ENCODE measurements at regions not wholly inside any gene's neighbourhood (a gene's known extent, or its start where the extent isn't known, plus 50 kb on each side); places are given as distances from the start of the nearest gene placed in this dataset.
"Not testable (repeated sequence)": the region's sequence is repeated elsewhere in the genome, so short reads cannot be mapped to it uniquely, and the experiment has no call there.

GRCh38 chr7:63291758-63292157, 706.9 kb upstream of the ZNF722 start:
- ATAC-seq; H3K9me3 ChIP-seq (replicated peaks; ENCODE audit: control insufficient read depth, insufficient read depth, low read depth, low read length); H3K9me1 ChIP-seq (ENCODE audit: control insufficient read depth, insufficient read depth, low read length); BruUV-seq (replicated peaks); FAIRE-seq; intact Hi-C loops (cut with micrococcal nuclease); H3K4me1 ChIP-seq (replicated peaks in 1 of 2; ENCODE audit: control insufficient read depth in 2 of 2, insufficient read depth in 2 of 2, low read length in 2 of 2); DNase-seq (ENCODE audit: extremely low read depth in 1 of 4, low spot score in 3 of 4); CTCF ChIA-PET (ENCODE audit: low intra/inter-chr PET ratio); in situ Hi-C loops (cut with MboI); H3K27me3 ChIP-seq (ENCODE audit: control insufficient read depth in 2 of 2, insufficient read depth in 2 of 2, low read length in 2 of 2); H2AFZ ChIP-seq (ENCODE audit: low read depth, low read length); H3K27ac ChIP-seq (ENCODE audit: extremely low read depth, low read depth, low read length); H3K4me2 ChIP-seq (ENCODE audit: insufficient read depth, low read length); H3K79me2 ChIP-seq (ENCODE audit: control insufficient read depth, insufficient read depth, low read length); H3K36me3 ChIP-seq (ENCODE audit: control insufficient read depth, insufficient read depth, low read length); POLR2A ChIA-PET; H3K4me3 ChIP-seq; H4K20me1 ChIP-seq (replicated peaks; ENCODE audit: control insufficient read depth, insufficient read depth, low read length); H3K9ac ChIP-seq (ENCODE audit: insufficient read depth in 1 of 2, low read depth in 2 of 2, low read length in 2 of 2): not testable (repeated sequence)
- peak; percentile 74 for TF ChIP-seq ZNF274 (IDR thresholded peaks at IDR 0.05; ENCODE audit: borderline replicate concordance, low read depth, low read length)
- WGBS (ENCODE audit: insufficient coverage, low coverage, missing lambda C conversion rate): 0% methylated on average over 1 of the region's 2 CpGs

DNA sequence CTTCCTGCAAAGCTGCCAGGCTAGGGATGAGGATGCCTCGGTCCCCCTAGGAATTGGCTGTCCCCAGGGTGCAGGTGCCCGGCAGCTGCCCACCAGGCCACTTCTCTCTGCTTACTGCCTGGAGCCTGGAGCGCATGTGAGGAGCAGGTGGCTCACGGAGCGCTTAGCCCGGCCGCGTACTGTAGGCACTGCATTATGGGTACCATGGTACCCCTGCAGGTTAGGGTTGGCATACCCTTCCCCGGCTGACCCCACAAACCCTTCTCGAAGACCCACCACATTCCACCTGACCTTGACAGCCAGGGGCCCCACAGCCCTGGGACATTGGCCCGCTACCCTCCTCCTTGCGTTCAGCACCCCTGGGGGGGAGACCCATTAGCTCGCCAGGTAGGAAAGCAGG, 681.1 kb upstream of the ZNF722 start:
- WGBS (ENCODE audit: insufficient coverage, low coverage, missing lambda C conversion rate): 16% methylated on average over 7 of the region's 13 CpGs

DNA sequence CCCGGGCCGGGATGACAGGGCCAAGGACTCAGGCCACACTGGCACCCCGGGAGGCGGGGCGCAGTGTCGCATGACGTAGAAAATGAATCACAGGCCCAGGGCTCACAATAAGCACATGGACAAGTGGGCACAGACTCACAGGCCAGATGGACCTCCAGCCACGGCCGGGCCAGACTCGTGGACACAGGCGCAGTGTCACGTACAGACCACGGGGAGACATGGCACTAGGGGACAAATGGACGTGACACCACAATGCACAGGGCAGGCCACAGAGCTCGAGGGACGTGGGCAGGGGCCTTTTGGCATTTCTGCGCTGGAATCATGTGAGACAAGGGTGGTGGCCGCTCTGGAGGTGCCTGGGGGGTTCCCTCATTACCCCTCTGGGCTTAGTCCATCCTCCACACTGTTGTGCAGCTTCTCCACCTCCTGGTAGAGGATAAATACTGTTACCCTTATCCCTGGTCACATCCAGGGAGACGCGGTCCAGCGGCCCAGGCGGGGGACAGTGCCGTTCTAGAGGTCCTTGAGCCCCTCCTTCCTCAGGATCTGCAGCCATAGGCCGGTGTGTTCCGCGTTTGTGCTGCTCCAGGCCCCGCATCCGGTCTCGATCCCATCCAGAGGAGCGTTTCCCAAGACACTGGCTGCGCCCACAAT, 649.8 kb upstream of the ZNF722 start:
- FAIRE-seq; H3K79me2 ChIP-seq (ENCODE audit: control insufficient read depth, insufficient read depth, low read length); ATAC-seq; H2AFZ ChIP-seq (ENCODE audit: low read depth, low read length); intact Hi-C loops (cut with micrococcal nuclease); H3K36me3 ChIP-seq (ENCODE audit: control insufficient read depth, insufficient read depth, low read length); H3K9ac ChIP-seq (ENCODE audit: insufficient read depth in 1 of 2, low read depth in 2 of 2, low read length in 2 of 2); DNase-seq (ENCODE audit: extremely low read depth in 1 of 4, low spot score in 3 of 4); H3K4me1 ChIP-seq (replicated peaks in 1 of 2; ENCODE audit: control insufficient read depth in 2 of 2, insufficient read depth in 2 of 2, low read length in 2 of 2); H3K27me3 ChIP-seq (ENCODE audit: control insufficient read depth in 2 of 2, insufficient read depth in 2 of 2, low read length in 2 of 2); H3K9me1 ChIP-seq (ENCODE audit: control insufficient read depth, insufficient read depth, low read length); H3K4me2 ChIP-seq (ENCODE audit: insufficient read depth, low read length); H4K20me1 ChIP-seq (replicated peaks; ENCODE audit: control insufficient read depth, insufficient read depth, low read length); H3K9me3 ChIP-seq (replicated peaks; ENCODE audit: control insufficient read depth, insufficient read depth, low read depth, low read length); H3K4me3 ChIP-seq; H3K27ac ChIP-seq (ENCODE audit: extremely low read depth, low read depth, low read length); POLR2A ChIA-PET; BruUV-seq (replicated peaks); in situ Hi-C loops (cut with MboI); CTCF ChIA-PET (ENCODE audit: low intra/inter-chr PET ratio): not testable (repeated sequence)
- 2% methylated on average over 15 of the region's 31 CpGs for WGBS (ENCODE audit: insufficient coverage, low coverage, missing lambda C conversion rate)

More for the DNA sequence above, 681.1 kb upstream of the ZNF722 start:
- H3K36me3 ChIP-seq (ENCODE audit: control insufficient read depth, insufficient read depth, low read length); H3K4me3 ChIP-seq; H3K9ac ChIP-seq (ENCODE audit: insufficient read depth in 1 of 2, low read depth in 2 of 2, low read length in 2 of 2); FAIRE-seq; intact Hi-C loops (cut with micrococcal nuclease); H3K4me1 ChIP-seq (replicated peaks in 1 of 2; ENCODE audit: control insufficient read depth in 2 of 2, insufficient read depth in 2 of 2, low read length in 2 of 2); POLR2A ChIA-PET; H3K27me3 ChIP-seq (ENCODE audit: control insufficient read depth in 2 of 2, insufficient read depth in 2 of 2, low read length in 2 of 2); H3K9me1 ChIP-seq (ENCODE audit: control insufficient read depth, insufficient read depth, low read length); in situ Hi-C loops (cut with MboI); H2AFZ ChIP-seq (ENCODE audit: low read depth, low read length); ATAC-seq; BruUV-seq (replicated peaks); DNase-seq (ENCODE audit: extremely low read depth in 1 of 4, low spot score in 3 of 4); H3K79me2 ChIP-seq (ENCODE audit: control insufficient read depth, insufficient read depth, low read length); H3K4me2 ChIP-seq (ENCODE audit: insufficient read depth, low read length); H4K20me1 ChIP-seq (replicated peaks; ENCODE audit: control insufficient read depth, insufficient read depth, low read length); H3K9me3 ChIP-seq (replicated peaks; ENCODE audit: control insufficient read depth, insufficient read depth, low read depth, low read length); H3K27ac ChIP-seq (ENCODE audit: extremely low read depth, low read depth, low read length); CTCF ChIA-PET (ENCODE audit: low intra/inter-chr PET ratio): not testable (repeated sequence)
